Testis (tissue), 2 donors: ENCODE measurements at regions not wholly inside any gene's neighbourhood (a gene's known extent, or its start where the extent isn't known, plus 50 kb on each side); places are given as distances from the start of the nearest gene placed in this dataset.

Experiments used
- DNase-seq: peaks from one replicate; pipeline ENCODE4 v3.0.0-alpha.2; 2019
- H3K27ac ChIP-seq, 2 donors: fragments of 200-600 bp; sonication (generic); one replicate each; pipeline ENCODE4 v1.5.1; 2019
- H3K27me3 ChIP-seq: fragments of 200-600 bp; sonication (generic); one replicate; pipeline ENCODE4 v1.5.1; 2019
- H3K36me3 ChIP-seq: fragments of 200-600 bp; sonication (generic); one replicate; pipeline ENCODE4 v1.5.1; 2017; ENCODE audit warnings: low read depth; ENCODE audit errors: missing control alignments
- H3K4me1 ChIP-seq: fragments of 200-600 bp; sonication (generic); one replicate; pipeline ENCODE4 v1.5.1; 2019
- H3K4me3 ChIP-seq, 2 donors: fragments of 200-600 bp; sonication (generic); one replicate each; pipeline ENCODE4 v1.5.1; 2017 to 2019
- H3K9me3 ChIP-seq: fragments of 200-600 bp; sonication (generic); one replicate; pipeline ENCODE4 v1.5.1; 2017
- CTCF ChIP-seq, 3 experiments: fragments of 450-650 bp in 2 of 3; fragments of 200-600 bp in 1 of 3; sonication (generic) in 1 of 3; IDR thresholded peaks; one replicate each; pipeline ENCODE4 v1.5.1; 2016 to 2019; ENCODE audit warnings: antibody characterized with exemption in 3 of 3, mild to moderate bottlenecking in 2 of 3, moderate library complexity in 1 of 3
- POLR2A ChIP-seq: fragments of 450-650 bp; IDR thresholded peaks from one replicate; pipeline ENCODE4 v1.6.1; 2017; ENCODE audit warnings: antibody characterized with exemption, mild to moderate bottlenecking, moderate library complexity
- WGBS, 2 donors: methylation state at CpG; one replicate each; pipeline ENCODE4 v1.1.5; 2018; 5-methylcytosine and 5-hydroxymethylcytosine counted together
- intact Hi-C: fragments of 100-400 bp; cut with DNase I; formaldehyde crosslinking; loops from one replicate; pipeline ENCODE4 v1.15.1; 2023; ENCODE audit warnings: low total_unique reads

GRCh38 chr22:48151641-48152040 is 1389.2 kb downstream of the TBC1D22A start:
- intact Hi-C loops: no loop called here
- H3K9me3 ChIP-seq: no peaks in the 10 kb centered on the region
- H3K4me1 ChIP-seq: peaks cover 4% of the 10 kb centered on the region
- no peak for TF ChIP-seq CTCF (IDR thresholded peaks at IDR 0.05)
- no peak for TF ChIP-seq POLR2A
- 89 to 92% methylated on average over 9 of the region's 9 CpGs for WGBS, 2 donors
- H3K4me3 ChIP-seq: no peak overlapping the region
- no peaks in the 10 kb centered on the region for H3K36me3 ChIP-seq
- no peak for DNase-seq
- no peaks in the 10 kb centered on the region for H3K27me3 ChIP-seq
- H3K27ac ChIP-seq: no peak overlapping the region

GRCh38 chr22:48147831-48148230 is 1385.4 kb downstream of the TBC1D22A start:
- no peak for DNase-seq
- intact Hi-C loops: no loop called here
- Histone ChIP-seq H3K27ac (no peak overlapping the region), H3K27me3 (no peaks in the 10 kb centered on the region), H3K4me3 (no peak overlapping the region), H3K9me3 (no peaks in the 10 kb centered on the region), H3K4me1 (peaks cover 4% of the 10 kb centered on the region), H3K36me3 (no peaks in the 10 kb centered on the region)
- TF ChIP-seq CTCF (IDR thresholded peaks at IDR 0.05) (no peak), POLR2A (no peak)
- WGBS, 2 donors: 61 to 88% methylated on average over 6 to 9 of the region's 9 CpGs

GRCh38 chr22:48147404-48147803 is 1385.0 kb downstream of the TBC1D22A start:
- Histone ChIP-seq H3K36me3 (no peaks in the 10 kb centered on the region), H3K27ac (no peak overlapping the region), H3K4me3 (no peak overlapping the region), H3K27me3 (no peaks in the 10 kb centered on the region), H3K9me3 (no peaks in the 10 kb centered on the region), H3K4me1 (peaks cover 3% of the 10 kb centered on the region)
- intact Hi-C loops: no loop called here
- DNase-seq: no peak
- WGBS, 2 donors: 55 to 61% methylated on average over 4 of the region's 4 CpGs
- TF ChIP-seq POLR2A: no peak
- TF ChIP-seq CTCF (IDR thresholded peaks at IDR 0.05): no peak

GRCh38 chr22:48146426-48146825 is 1384.0 kb downstream of the TBC1D22A start:
- H3K9me3 ChIP-seq: no peaks in the 10 kb centered on the region
- 51 to 60% methylated on average over 4 to 6 of the region's 6 CpGs for WGBS, 2 donors
- H3K27ac ChIP-seq: no peak overlapping the region
- DNase-seq: no peak
- no peaks in the 10 kb centered on the region for H3K27me3 ChIP-seq
- intact Hi-C loops: no loop called here
- no peak overlapping the region for H3K4me3 ChIP-seq
- no peaks in the 10 kb centered on the region for H3K36me3 ChIP-seq
- TF ChIP-seq CTCF (IDR thresholded peaks at IDR 0.05): no peak
- TF ChIP-seq POLR2A: no peak
- H3K4me1 ChIP-seq: no peaks in the 10 kb centered on the region

- 69 to 76% methylated on average over 7 of the region's 7 CpGs for WGBS, 2 donors
- intact Hi-C loops: no loop called here
- Histone ChIP-seq H3K9me3 (no peaks in the 10 kb centered on the region), H3K27ac (no peak overlapping the region), H3K27me3 (no peaks in the 10 kb centered on the region), H3K36me3 (no peaks in the 10 kb centered on the region), H3K4me3 (no peak overlapping the region), H3K4me1 (no peaks in the 10 kb centered on the region)
- no peak for DNase-seq
- TF ChIP-seq POLR2A (no peak), CTCF (IDR thresholded peaks at IDR 0.05) (no peak)
These were observed 1383.3 kb downstream of the TBC1D22A start for GRCh38 chr22:48145738-48146137.
